ENCODE measurements at regions not wholly inside any gene's neighbourhood (a gene's known extent, or its start where the extent isn't known, plus 50 kb on each side); places are given as distances from the start of the nearest gene placed in this dataset.

- TF ChIP-seq CTCF (IDR thresholded peaks at IDR 0.05), result no peak
- TF ChIP-seq POLR2A (IDR thresholded peaks at IDR 0.05), result no peak
These were observed 168.0 kb downstream of the LPIN1 start for GRCh38 chr2:11914455-11914854.
